HG02970 (cell line): ENCODE measurements at regions not wholly inside any gene's neighbourhood (a gene's known extent, or its start where the extent isn't known, plus 50 kb on each side); places are given as distances from the start of the nearest gene placed in this dataset.
"Not testable (repeated sequence)": the region's sequence is repeated elsewhere in the genome, so short reads cannot be mapped to it uniquely, and the experiment has no call there.

Experiments
- ATAC-seq: cut with Tn5 transposase; IDR thresholded peaks from one replicate; pipeline ENCODE4 v1.9.1; 2021; ENCODE audit warnings: mild to moderate bottlenecking, moderate library complexity, moderate number of reproducible peaks; ENCODE audit not compliant: unreplicated experiment, low FRiP score

GRCh38 chrX:74090049-74090448 is 213.9 kb upstream of the ZCCHC13 start:
- no peak for ATAC-seq

- ATAC-seq: no peak
Measured at GRCh38 chrX:74085642-74086236, 218.2 kb upstream of the ZCCHC13 start.

- no peak for ATAC-seq
Measured at GRCh38 chrX:74080165-74080564, 223.8 kb upstream of the ZCCHC13 start.

GRCh38 chrX:74065831-74066390 is 213.4 kb upstream of the XIST start:
- no peak for ATAC-seq

GRCh38 chrX:74063426-74064155 is 211.1 kb upstream of the XIST start:
- no peak for ATAC-seq

GRCh38 chrX:74061879-74062278 is 209.4 kb upstream of the XIST start:
- ATAC-seq: no peak

- ATAC-seq: no peak
Measured at GRCh38 chrX:74049126-74049525, 196.6 kb upstream of the XIST start.

GRCh38 chrX:74034066-74034465 is 181.6 kb upstream of the XIST start:
- not testable (repeated sequence) for ATAC-seq

- not testable (repeated sequence) for ATAC-seq
Measured at GRCh38 chrX:74031527-74031926, 179.0 kb upstream of the XIST start.

- ATAC-seq: not testable (repeated sequence)
Measured at GRCh38 chrX:74030766-74031165, 178.3 kb upstream of the XIST start.

GRCh38 chrX:74025145-74025544 is 172.6 kb upstream of the XIST start:
- not testable (repeated sequence) for ATAC-seq

- ATAC-seq: no peak
Measured at GRCh38 chrX:74023203-74023602, 170.7 kb upstream of the XIST start.

- ATAC-seq: no peak
Measured at GRCh38 chrX:74018253-74018652, 165.7 kb upstream of the XIST start.

GRCh38 chrX:74015379-74016019 is 163.0 kb upstream of the XIST start:
- peak; percentile 67 for ATAC-seq

GRCh38 chrX:74009041-74009440 is 156.5 kb upstream of the XIST start:
- ATAC-seq: no peak

- no peak for ATAC-seq
Measured at GRCh38 chrX:73992019-73992418, 139.5 kb upstream of the XIST start.

GRCh38 chrX:73987166-73987565 is 134.7 kb upstream of the XIST start:
- no peak for ATAC-seq

GRCh38 chrX:73979551-73980131 is 127.1 kb upstream of the XIST start:
- ATAC-seq: no peak

GRCh38 chrX:73977542-73978169 is 125.1 kb upstream of the XIST start:
- peak; percentile 82 for ATAC-seq

- ATAC-seq: not testable (repeated sequence)
Measured at GRCh38 chrX:73967461-73967860, 114.9 kb upstream of the XIST start.

GRCh38 chrX:73965833-73966232 is 113.3 kb upstream of the XIST start:
- ATAC-seq: no peak
